Endothelial cell of umbilical vein (primary cell): ENCODE measurements at regions not wholly inside any gene's neighbourhood (a gene's known extent, or its start where the extent isn't known, plus 50 kb on each side); places are given as distances from the start of the nearest gene placed in this dataset.
"Not testable (repeated sequence)": the region's sequence is repeated elsewhere in the genome, so short reads cannot be mapped to it uniquely, and the experiment has no call there.

Experiments used
- BruUV-seq: library from RNA; stranded (reverse); fragments of 400-500 nt; replicated peaks from 2 replicates; lab custom pipeline; 2021; lab: Mats Ljungman, UMichigan
- CTCF ChIA-PET: fragments of 300-600, 350-600 bp; sonication (Branson Sonifier 250); formaldehyde crosslinking; loops from one replicate; lab custom pipeline; 2021; ENCODE audit warnings: antibody characterized with exemption, inconsistent platforms; lab: Charles Lee
- POLR2A ChIA-PET: fragments of 300-600, 350-600 bp; sonication (Branson Sonifier 250); formaldehyde crosslinking; loops from one replicate; lab custom pipeline; 2021; ENCODE audit warnings: antibody characterized with exemption, inconsistent platforms; lab: Charles Lee
- DNase-seq: peaks from one replicate; pipeline ENCODE4 v3.0.0-alpha.2; 2011; ENCODE audit warnings: low read depth, low spot score
- FAIRE-seq: peaks from 2 replicates; lab custom pipeline; 2011; peaks lifted over from hg19 to GRCh38; lab: Jason Lieb, UNC
- H2AFZ ChIP-seq: 2 replicates; pipeline ENCODE4 v1.6.0; 2012; ENCODE audit warnings: low read depth, low read length, control low read depth, inconsistent platforms
- H3K27ac ChIP-seq: 2 replicates; pipeline ENCODE4 v1.5.1; 2011; ENCODE audit warnings: low read depth, mild to moderate bottlenecking, control low read depth, low read length, moderate library complexity; ENCODE audit not compliant: insufficient read depth
- H3K27me3 ChIP-seq, 2 experiments: 2 replicates each; pipeline versions ENCODE4 v1.6.0 to v1.6.1; 2011; ENCODE audit warnings: low read length in 2 of 2, mixed read lengths in 1 of 2; ENCODE audit not compliant: control insufficient read depth in 2 of 2, insufficient read depth in 2 of 2
- H3K36me3 ChIP-seq, 2 experiments: 2 replicates in 1 of 2; 3 replicates in 1 of 2; pipeline ENCODE4 v1.5.1; 2011; ENCODE audit warnings: low read length in 2 of 2, mild to moderate bottlenecking in 1 of 2, moderate library complexity in 1 of 2; ENCODE audit not compliant: control insufficient read depth in 2 of 2, insufficient read depth in 2 of 2; ENCODE audit errors: extremely low read depth in 1 of 2
- H3K4me1 ChIP-seq: 3 replicates; pipeline ENCODE4 v1.5.1; 2011; ENCODE audit warnings: mild to moderate bottlenecking, low read length; ENCODE audit not compliant: control insufficient read depth, insufficient read depth; ENCODE audit errors: extremely low read depth
- H3K4me2 ChIP-seq: 2 replicates; pipeline ENCODE4 v1.6.1; 2011; ENCODE audit warnings: low read length, control low read depth, mixed read lengths; ENCODE audit not compliant: insufficient read depth
- H3K4me3 ChIP-seq, 3 experiments: fragments of 200-600 bp in 1 of 3; sonication (generic), shearing (Covaris generic) in 1 of 3; replicated peaks in 1 of 3; 2 replicates each; pipeline ENCODE4 v1.5.1; 2011 to 2016; ENCODE audit warnings: control low read depth in 3 of 3, low read length in 3 of 3, mild to moderate bottlenecking in 2 of 3, inconsistent platforms in 1 of 3, low read depth in 1 of 3, moderate library complexity in 1 of 3; ENCODE audit not compliant: insufficient read depth in 1 of 3
- H3K79me2 ChIP-seq: 2 replicates; pipeline ENCODE4 v1.6.0; 2012; ENCODE audit warnings: low read length, inconsistent platforms; ENCODE audit not compliant: control insufficient read depth, insufficient read depth
- H3K9ac ChIP-seq: replicated peaks from 2 replicates; pipeline ENCODE3; 2011; ENCODE audit warnings: low read length, control low read depth; ENCODE audit not compliant: insufficient read depth; ENCODE audit errors: extremely low read depth
- H3K9me1 ChIP-seq: replicated peaks from 3 replicates; pipeline ENCODE4 v1.6.0; 2011; ENCODE audit warnings: mild to moderate bottlenecking, low read length; ENCODE audit not compliant: control insufficient read depth, insufficient read depth; ENCODE audit errors: extremely low read depth
- H3K9me3 ChIP-seq: replicated peaks from 2 replicates; pipeline ENCODE4 v1.5.1; 2012; ENCODE audit warnings: low read length, inconsistent platforms; ENCODE audit not compliant: control insufficient read depth, insufficient read depth
- H4K20me1 ChIP-seq: replicated peaks from 2 replicates; pipeline ENCODE3; 2011; ENCODE audit warnings: mild to moderate bottlenecking, low read length; ENCODE audit not compliant: control insufficient read depth, insufficient read depth; ENCODE audit errors: extremely low read depth
- CTCF ChIP-seq, 2 donors: IDR thresholded peaks; 1 replicate in 1 of 2; 2 replicates in 1 of 2; pipeline ENCODE4 v1.5.1; 2011; ENCODE audit warnings: low read length in 2 of 2, mild to moderate bottlenecking in 2 of 2, moderate library complexity in 2 of 2, control low read depth in 1 of 2, inconsistent platforms in 1 of 2, low read depth in 1 of 2; ENCODE audit not compliant: insufficient read depth in 1 of 2; ENCODE audit errors: extremely low read depth in 1 of 2
- EZH2 ChIP-seq: IDR thresholded peaks from 2 replicates; pipeline ENCODE4 v1.6.1; 2012; ENCODE audit warnings: borderline replicate concordance, low read depth, mild to moderate bottlenecking, moderate library complexity, low read length, inconsistent platforms; ENCODE audit not compliant: severe bottlenecking
- FOS ChIP-seq: IDR thresholded peaks from 2 replicates; pipeline ENCODE4 v1.6.1; 2011; ENCODE audit warnings: mild to moderate bottlenecking, low read length, moderate library complexity, borderline replicate concordance; ENCODE audit not compliant: insufficient read depth
- GATA2 ChIP-seq: IDR thresholded peaks from 2 replicates; pipeline ENCODE4 v1.7.0; 2011; ENCODE audit warnings: low read depth, mild to moderate bottlenecking, moderate library complexity, mixed read lengths, low read length; ENCODE audit not compliant: insufficient read length, insufficient read depth
- JUN ChIP-seq: IDR thresholded peaks from 2 replicates; pipeline ENCODE4 v1.6.1; 2011; ENCODE audit warnings: borderline replicate concordance, low read depth; ENCODE audit not compliant: insufficient read length, insufficient read depth
- MAX ChIP-seq: IDR thresholded peaks from 2 replicates; pipeline ENCODE4 v1.6.1; 2011; ENCODE audit not compliant: insufficient read depth, insufficient read length
- MYC ChIP-seq: IDR thresholded peaks from one replicate; pipeline ENCODE4 v1.6.1; 2011; ENCODE audit warnings: mild to moderate bottlenecking, low read depth, low read length
- POLR2A ChIP-seq: IDR thresholded peaks from 2 replicates; pipeline ENCODE4 v1.6.1; 2012; ENCODE audit warnings: low read depth, mild to moderate bottlenecking, control low read depth, low read length
- POLR2AphosphoS5 ChIP-seq: IDR thresholded peaks from 2 replicates; pipeline ENCODE4 v1.6.1; 2012; ENCODE audit warnings: low read depth, mild to moderate bottlenecking, control low read depth, low read length, moderate library complexity; ENCODE audit not compliant: insufficient read depth
- dilution Hi-C: fragments of 300-500 bp; cut with MboI; formaldehyde crosslinking; loops from one replicate; pipeline ENCODE4 v1.15.0; 2019; ENCODE audit warnings: low sequenced_read_pairs; ENCODE audit not compliant: extremely low pct_ligation_motif_present
- intact Hi-C: fragments of 100-400 bp; cut with micrococcal nuclease; formaldehyde crosslinking; loops from one replicate; pipeline ENCODE4 v1.10.0; 2022

GRCh38 chr5:120949596-120949995 lies 485.5 kb downstream of the PRR16 start:
- H3K4me1 ChIP-seq, H4K20me1 ChIP-seq, H3K9ac ChIP-seq, H3K4me2 ChIP-seq, H3K9me1 ChIP-seq, CTCF ChIA-PET, POLR2A ChIA-PET, BruUV-seq, H3K27ac ChIP-seq, H2AFZ ChIP-seq, DNase-seq, H3K9me3 ChIP-seq, H3K4me3 ChIP-seq, H3K27me3 ChIP-seq, intact Hi-C loops, H3K79me2 ChIP-seq, FAIRE-seq, dilution Hi-C loops, H3K36me3 ChIP-seq: not testable (repeated sequence)

DNA sequence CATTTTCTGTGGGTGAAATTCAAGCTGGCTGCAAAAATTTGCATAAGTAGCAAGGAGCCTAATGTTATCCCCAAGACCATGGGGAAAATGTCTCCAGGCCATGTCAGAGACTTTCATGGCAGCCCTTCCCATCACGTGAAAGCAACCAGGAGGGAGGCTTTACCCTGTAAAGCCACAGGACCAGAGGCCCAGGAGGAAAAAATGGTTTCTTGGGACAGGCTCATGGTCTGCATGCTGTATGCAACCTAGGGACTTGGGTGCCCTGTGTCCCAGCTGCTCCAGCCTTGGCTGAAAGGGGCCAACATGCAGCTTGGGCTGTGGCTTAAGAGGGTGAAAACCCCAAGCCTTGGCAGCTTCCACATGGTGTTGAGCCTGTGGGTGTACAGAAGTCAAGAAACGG lies 489.3 kb downstream of the PRR16 start:
- H3K4me2 ChIP-seq, H4K20me1 ChIP-seq, H2AFZ ChIP-seq, H3K9ac ChIP-seq, FAIRE-seq, H3K79me2 ChIP-seq, dilution Hi-C loops, DNase-seq, CTCF ChIA-PET, POLR2A ChIA-PET, H3K27ac ChIP-seq, H3K4me3 ChIP-seq, H3K9me3 ChIP-seq, H3K4me1 ChIP-seq, H3K36me3 ChIP-seq, BruUV-seq, H3K9me1 ChIP-seq, H3K27me3 ChIP-seq, intact Hi-C loops: not testable (repeated sequence)

DNA sequence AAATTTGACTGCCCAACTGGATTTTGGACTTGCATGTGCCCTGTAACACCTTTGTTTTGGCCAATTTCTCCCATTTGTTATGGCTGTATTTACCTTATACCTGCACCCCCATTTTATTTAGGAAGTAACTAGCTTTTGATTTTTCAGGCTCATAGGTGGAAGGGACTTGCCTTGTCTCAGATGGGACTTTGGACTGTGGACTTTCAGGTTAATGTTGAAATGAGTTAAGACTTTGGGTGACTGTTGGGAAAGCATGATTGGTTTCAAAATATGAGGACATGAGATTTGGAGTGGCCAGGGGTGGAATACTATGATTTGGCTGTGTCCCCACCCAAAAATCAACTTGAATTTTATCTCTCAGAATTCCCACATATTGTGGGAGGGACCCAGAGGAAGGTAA lies 490.2 kb downstream of the PRR16 start:
- intact Hi-C loops: no loop called here
- Histone ChIP-seq H3K27ac (no peak overlapping the region), H3K27me3 (no peaks in the 10 kb centered on the region), H4K20me1 (no peaks in the 10 kb centered on the region), H3K4me1 (no peaks in the 10 kb centered on the region), H3K4me3 (no peak overlapping the region), H3K9ac (no peak overlapping the region), H2AFZ (no peak overlapping the region), H3K9me1 (no peaks in the 10 kb centered on the region), H3K79me2 (no peaks in the 10 kb centered on the region), H3K9me3 (no peaks in the 10 kb centered on the region), H3K36me3 (no peaks in the 10 kb centered on the region), H3K4me2 (no peak overlapping the region)
- no peak for DNase-seq
- no peak for FAIRE-seq
- ChIA-PET CTCF (no interaction called here), POLR2A (no interaction called here)
- dilution Hi-C loops: no loop called here
- no TSS peak for BruUV-seq
- TF ChIP-seq CTCF (IDR thresholded peaks at IDR 0.05; ENCODE audit: extremely low read depth in 1 of 2, insufficient read depth in 1 of 2, low read depth in 1 of 2, low read length in 2 of 2): no peak
- TF ChIP-seq GATA2: no peak
- TF ChIP-seq EZH2: no peak
- TF ChIP-seq MAX: no peak
- TF ChIP-seq MYC: no peak
- TF ChIP-seq JUN: no peak
- no peak for TF ChIP-seq FOS
- TF ChIP-seq POLR2A: no peak
- TF ChIP-seq POLR2AphosphoS5: no peak
